Left kidney (tissue), 1 donor: ENCODE measurements at regions not wholly inside any gene's neighbourhood (a gene's known extent, or its start where the extent isn't known, plus 50 kb on each side); places are given as distances from the start of the nearest gene placed in this dataset.

ENCODE experiments used
- DNase-seq: peaks from one replicate; pipeline ENCODE4 v3.0.0-alpha.2; 2013

GRCh38 chr1:62917314-62917713 is 133.4 kb downstream of the ATG4C start:
- no peak for DNase-seq

GRCh38 chr1:62917805-62918204 is 133.9 kb downstream of the ATG4C start:
- no peak for DNase-seq

- DNase-seq: no peak
Observed at GRCh38 chr1:62918700-62919099, 134.8 kb downstream of the ATG4C start.

- DNase-seq: no peak
Observed at GRCh38 chr1:62922006-62922405, 138.1 kb downstream of the ATG4C start.

GRCh38 chr1:62924983-62925790 is 141.3 kb downstream of the ATG4C start:
- DNase-seq: no peak

- DNase-seq: no peak
Observed at GRCh38 chr1:62926681-62927252, 142.8 kb downstream of the ATG4C start.

GRCh38 chr1:62928885-62929284 is 145.0 kb downstream of the ATG4C start:
- no peak for DNase-seq

GRCh38 chr1:62937634-62938296 is 153.8 kb downstream of the ATG4C start:
- no peak for DNase-seq

- DNase-seq: no peak
Observed at GRCh38 chr1:62941780-62942179, 157.8 kb downstream of the ATG4C start.

- no peak for DNase-seq
Observed at GRCh38 chr1:62946511-62946910, 162.6 kb downstream of the ATG4C start.

GRCh38 chr1:62951428-62951827 is 167.5 kb downstream of the ATG4C start:
- DNase-seq: no peak

- DNase-seq: no peak
Observed at GRCh38 chr1:62952596-62952995, 168.7 kb downstream of the ATG4C start.

- no peak for DNase-seq
Observed at GRCh38 chr1:62953633-62954032, 169.7 kb downstream of the ATG4C start.

GRCh38 chr1:62954758-62955157 is 170.8 kb downstream of the ATG4C start:
- DNase-seq: no peak

- no peak for DNase-seq
Observed at GRCh38 chr1:62955666-62956065, 171.7 kb downstream of the ATG4C start.

- DNase-seq: no peak
Observed at GRCh38 chr1:62962014-62962812, 178.3 kb downstream of the ATG4C start.

- peak; percentile 42 for DNase-seq
Observed at GRCh38 chr1:62962901-62963776, 179.2 kb downstream of the ATG4C start.

GRCh38 chr1:62964141-62964540 is 180.2 kb downstream of the ATG4C start:
- no peak for DNase-seq

GRCh38 chr1:62967031-62967430 is 183.1 kb downstream of the ATG4C start:
- DNase-seq: no peak

- DNase-seq: no peak
Observed at GRCh38 chr1:62977366-62977765, 193.4 kb downstream of the ATG4C start.

GRCh38 chr1:62978741-62979140 is 194.8 kb downstream of the ATG4C start:
- no peak for DNase-seq

GRCh38 chr1:62981434-62981833 is 197.5 kb downstream of the ATG4C start:
- no peak for DNase-seq
